GM12878 (cell line): ENCODE measurements at regions not wholly inside any gene's neighbourhood (a gene's known extent, or its start where the extent isn't known, plus 50 kb on each side); places are given as distances from the start of the nearest gene placed in this dataset.

Source experiments
- CBX3 ChIP-seq: fragments of 200-600 bp; sonication (generic); IDR thresholded peaks from 2 replicates; pipeline ENCODE4 v1.6.1; 2016; ENCODE audit warnings: low read depth, borderline replicate concordance
- HDAC6 ChIP-seq: fragments of 200-600 bp; sonication (generic); IDR thresholded peaks from one replicate; pipeline ENCODE4 v1.8.0; 2017; ENCODE audit warnings: antibody characterized with exemption; ENCODE audit not compliant: unreplicated experiment
- ZBTB11 ChIP-seq: fragments of 450-650 bp; formaldehyde crosslinking; IDR thresholded peaks from 2 replicates; pipeline ENCODE4 v1.5.0; 2022; ENCODE audit warnings: mild to moderate bottlenecking, missing genetic modification characterization

- TF ChIP-seq ZBTB11 (CRISPR knock-in tag) (no peak), CBX3 (no peak), HDAC6 (no peak)
These were observed 332.6 kb upstream of the CCDC54 start for GRCh38 chr3:107044677-107045076.
